ENCODE measurements at regions not wholly inside any gene's neighbourhood (a gene's known extent, or its start where the extent isn't known, plus 50 kb on each side); places are given as distances from the start of the nearest gene placed in this dataset.

DNA sequence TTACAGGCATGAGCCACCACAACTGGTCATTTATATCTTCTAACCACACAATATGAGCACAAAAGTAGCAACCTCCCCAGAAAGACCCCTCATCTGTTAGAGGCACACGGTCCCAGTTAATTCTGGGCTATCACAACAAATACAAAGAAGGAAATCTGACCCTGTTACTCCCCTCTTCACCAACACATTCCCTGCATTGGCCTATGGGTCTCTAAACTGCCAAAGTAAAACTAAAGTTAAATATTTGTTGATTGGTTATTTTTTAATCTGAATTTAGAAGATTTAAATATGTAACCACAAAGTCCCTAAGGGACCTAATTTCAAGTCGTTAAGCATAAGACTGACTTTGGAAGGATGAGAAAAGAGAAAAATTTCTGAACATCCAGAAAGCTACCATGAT lies 496.7 kb upstream of the NMUR2 start:
- no peak overlapping the region for H3K27ac ChIP-seq (ENCODE audit: low read depth, low read length)
- H3K9ac ChIP-seq (replicated peaks in 1 of 4; ENCODE audit: extremely low read depth in 1 of 4, low read depth in 3 of 4, low read length in 3 of 4), result no peak overlapping the region
- POLR2A ChIA-PET (ENCODE audit: partially characterized antibody), result no interaction called here
- DNase-seq (ENCODE audit: low read depth in 1 of 2, low spot score in 2 of 2) (no peak), FAIRE-seq (no peak)
- peaks cover 0 to 4% (median 0%) of the 10 kb centered on the region in 4 experiments; a peak in 1 of 7 replicates for H3K4me1 ChIP-seq (replicated peaks in 1 of 4; ENCODE audit: control insufficient read depth in 3 of 4, insufficient read depth in 4 of 4, low read length in 3 of 4)
- H4K5ac ChIP-seq (ENCODE audit: insufficient read length, low read depth, low read length), result no peak overlapping the region
- H3K23me2 ChIP-seq (ENCODE audit: low read depth, low read length), result no peaks in the 10 kb centered on the region
- H3K14ac ChIP-seq (ENCODE audit: insufficient read length), result no peak overlapping the region
- H3K4me3 ChIP-seq (ENCODE audit: extremely low read depth in 1 of 4, insufficient read depth in 2 of 4, low read depth in 3 of 4, low read length in 4 of 4), result no peak overlapping the region
- no peak overlapping the region for H3K4me2 ChIP-seq (ENCODE audit: insufficient read depth in 1 of 2, low read depth in 2 of 2, low read length in 2 of 2)
- no peaks in the 10 kb centered on the region for H3K9me3 ChIP-seq (ENCODE audit: insufficient read depth in 2 of 2, low read depth in 1 of 2, low read length in 1 of 2)
- no peak overlapping the region for H2AK5ac ChIP-seq (ENCODE audit: low read depth, low read length)
- no peak overlapping the region for H2BK5ac ChIP-seq (ENCODE audit: low read depth, low read length)
- H4K8ac ChIP-seq (ENCODE audit: extremely low read depth, insufficient read depth, low read length), result no peak overlapping the region
- H3K18ac ChIP-seq (ENCODE audit: extremely low read depth, low read length), result no peak overlapping the region
- CTCF ChIA-PET (ENCODE audit: partially characterized antibody), result no interaction called here
- no peaks in the 10 kb centered on the region for H4K20me1 ChIP-seq (replicated peaks in 1 of 2; ENCODE audit: control insufficient read depth in 1 of 2, insufficient read depth in 2 of 2, low read length in 2 of 2)
- no peak overlapping the region for H2BK20ac ChIP-seq (ENCODE audit: low read length)
- H2AFZ ChIP-seq (ENCODE audit: low read length), result no peak overlapping the region
- WGBS, 2 experiments (ENCODE audit: extremely low coverage in 1 of 2, insufficient coverage in 1 of 2, insufficient read length in 1 of 2, insufficient replicate concordance in 2 of 2, low coverage in 1 of 2, low lambda C conversion rate in 2 of 2, missing lambda C conversion rate in 1 of 2), result 93% methylated on average over 2 of the region's 2 CpGs; no CpG with 5 or more reads in 1 of the 2 experiments
- H3K79me2 ChIP-seq (ENCODE audit: control insufficient read depth in 1 of 2, insufficient read depth in 2 of 2, low read length in 2 of 2), result no peaks in the 10 kb centered on the region
- no peaks in the 10 kb centered on the region for H3K79me1 ChIP-seq (ENCODE audit: low read depth, low read length)
- no peak overlapping the region for H4K91ac ChIP-seq (replicated peaks; ENCODE audit: insufficient read length, low read length)
- no peak overlapping the region for H2BK120ac ChIP-seq (replicated peaks; ENCODE audit: low read depth, low read length)
- TF ChIP-seq CHD2 (IDR thresholded peaks at IDR 0.05; ENCODE audit: low read length) (no peak), JUN (IDR thresholded peaks at IDR 0.05; ENCODE audit: low read depth, low read length) (no peak), CBX8 (IDR thresholded peaks at IDR 0.05; ENCODE audit: borderline replicate concordance, low read depth, low read length) (no peak)
- H3K27me3 ChIP-seq (replicated peaks in 1 of 4; ENCODE audit: control insufficient read depth in 3 of 4, extremely low read depth in 1 of 4, insufficient read depth in 3 of 4, low read length in 3 of 4), result no peaks in the 10 kb centered on the region
- no peak overlapping the region for H3K23ac ChIP-seq (ENCODE audit: insufficient read length)
- H3K56ac ChIP-seq (replicated peaks; ENCODE audit: insufficient read length, low read depth, low read length), result no peak overlapping the region
- H3K36me3 ChIP-seq (ENCODE audit: control insufficient read depth in 2 of 4, insufficient read depth in 4 of 4, low read length in 3 of 4), result no peaks in the 10 kb centered on the region
- no peak overlapping the region for H2BK12ac ChIP-seq (ENCODE audit: low read depth, low read length)
- no peak overlapping the region for H3K4ac ChIP-seq (replicated peaks; ENCODE audit: insufficient read length, low read depth, low read length)
- no peak overlapping the region for H2BK15ac ChIP-seq (ENCODE audit: low read length)
